ENCODE measurements at regions not wholly inside any gene's neighbourhood (a gene's known extent, or its start where the extent isn't known, plus 50 kb on each side); places are given as distances from the start of the nearest gene placed in this dataset.

DNA sequence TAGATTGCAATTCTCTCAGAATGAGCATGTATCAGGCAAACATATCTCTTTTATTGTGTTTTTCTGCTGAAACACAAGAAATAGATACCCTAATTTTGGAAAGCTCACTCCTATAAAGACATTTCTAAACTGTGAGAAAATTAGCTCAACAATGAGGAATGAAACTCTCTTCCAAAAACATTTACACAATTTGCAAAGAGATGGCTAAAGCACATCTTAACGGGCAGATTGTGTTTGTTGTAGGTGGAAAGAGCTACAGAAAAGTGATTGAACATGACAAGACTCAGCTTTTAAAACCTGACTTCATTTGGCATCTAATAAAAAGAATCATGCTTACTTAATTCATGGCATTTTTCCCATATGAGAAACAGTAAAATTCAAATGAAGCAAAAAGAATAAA lies 175.0 kb upstream of the SLC39A10 start:
- no peak overlapping the region for H3K4me3 ChIP-seq (ENCODE audit: low read length in 2 of 2)
- no peaks in the 10 kb centered on the region for H3K27me3 ChIP-seq (ENCODE audit: control insufficient read depth in 1 of 2, insufficient read depth in 2 of 2, low read length in 2 of 2)
- H3K27ac ChIP-seq (ENCODE audit: low read length), result no peak overlapping the region
- no peaks in the 10 kb centered on the region for H3K4me1 ChIP-seq (ENCODE audit: control insufficient read depth, insufficient read depth, low read length)
- H3K36me3 ChIP-seq (ENCODE audit: control insufficient read depth in 2 of 2, insufficient read depth in 2 of 2, low read length in 2 of 2), result no peaks in the 10 kb centered on the region
- H3K9ac ChIP-seq (ENCODE audit: low read length in 2 of 2), result no peak overlapping the region
- no peaks in the 10 kb centered on the region for H3K9me3 ChIP-seq (ENCODE audit: control insufficient read depth in 2 of 2, low read length in 2 of 2)

DNA sequence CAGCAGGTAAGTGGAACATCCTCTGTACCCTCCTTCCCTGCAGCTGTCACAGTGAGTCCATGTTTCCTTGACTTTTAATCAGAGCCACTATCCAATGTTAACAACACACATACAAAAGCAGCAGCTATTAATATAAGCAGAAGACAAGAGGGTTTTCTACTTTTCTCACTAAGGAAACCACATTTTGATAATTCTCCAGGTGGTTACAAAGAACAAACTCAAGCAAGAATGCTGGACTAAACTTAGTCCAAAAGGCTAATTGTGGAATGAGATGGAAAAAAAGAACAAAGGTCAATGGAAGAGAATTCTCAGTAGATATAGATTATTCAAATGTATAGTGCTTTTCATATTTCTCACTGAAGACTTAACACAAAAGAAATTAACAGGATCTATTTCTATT lies 176.9 kb upstream of the SLC39A10 start:
- no peak overlapping the region for H3K4me3 ChIP-seq (ENCODE audit: low read length in 2 of 2)
- no peak overlapping the region for H3K27ac ChIP-seq (ENCODE audit: low read length)
- no peak overlapping the region for H3K9ac ChIP-seq (ENCODE audit: low read length in 2 of 2)
- H3K27me3 ChIP-seq (ENCODE audit: control insufficient read depth in 1 of 2, insufficient read depth in 2 of 2, low read length in 2 of 2), result no peaks in the 10 kb centered on the region
- no peaks in the 10 kb centered on the region for H3K4me1 ChIP-seq (ENCODE audit: control insufficient read depth, insufficient read depth, low read length)
- H3K9me3 ChIP-seq (ENCODE audit: control insufficient read depth in 2 of 2, low read length in 2 of 2), result no peaks in the 10 kb centered on the region
- H3K36me3 ChIP-seq (ENCODE audit: control insufficient read depth in 2 of 2, insufficient read depth in 2 of 2, low read length in 2 of 2), result no peaks in the 10 kb centered on the region

DNA sequence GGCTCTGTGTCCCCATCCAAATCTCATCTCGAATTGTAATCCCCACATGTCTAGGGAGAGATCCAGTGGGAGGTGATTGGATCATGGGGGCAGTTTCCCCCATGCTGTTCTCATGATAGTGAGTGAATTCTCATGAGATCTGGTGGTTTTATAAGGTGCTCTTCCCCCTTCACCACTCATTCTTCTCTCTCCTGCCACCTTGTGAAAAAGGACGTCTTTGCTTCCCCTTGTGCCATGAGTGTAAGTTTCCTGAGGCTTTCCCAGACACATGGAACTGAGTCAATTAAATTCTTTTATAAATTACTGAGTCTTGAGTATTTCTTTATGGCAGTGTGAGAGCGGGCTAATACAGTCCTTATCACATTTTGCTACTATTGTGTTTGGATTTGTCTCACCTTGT lies 177.6 kb upstream of the SLC39A10 start:
- Histone ChIP-seq H3K9me3 (ENCODE audit: control insufficient read depth in 2 of 2, low read length in 2 of 2) (no peaks in the 10 kb centered on the region), H3K27ac (ENCODE audit: low read length) (no peak overlapping the region), H3K9ac (ENCODE audit: low read length in 2 of 2) (no peak overlapping the region), H3K36me3 (ENCODE audit: control insufficient read depth in 2 of 2, insufficient read depth in 2 of 2, low read length in 2 of 2) (no peaks in the 10 kb centered on the region), H3K4me1 (ENCODE audit: control insufficient read depth, insufficient read depth, low read length) (no peaks in the 10 kb centered on the region), H3K4me3 (ENCODE audit: low read length in 2 of 2) (no peak overlapping the region), H3K27me3 (ENCODE audit: control insufficient read depth in 1 of 2, insufficient read depth in 2 of 2, low read length in 2 of 2) (no peaks in the 10 kb centered on the region)

DNA sequence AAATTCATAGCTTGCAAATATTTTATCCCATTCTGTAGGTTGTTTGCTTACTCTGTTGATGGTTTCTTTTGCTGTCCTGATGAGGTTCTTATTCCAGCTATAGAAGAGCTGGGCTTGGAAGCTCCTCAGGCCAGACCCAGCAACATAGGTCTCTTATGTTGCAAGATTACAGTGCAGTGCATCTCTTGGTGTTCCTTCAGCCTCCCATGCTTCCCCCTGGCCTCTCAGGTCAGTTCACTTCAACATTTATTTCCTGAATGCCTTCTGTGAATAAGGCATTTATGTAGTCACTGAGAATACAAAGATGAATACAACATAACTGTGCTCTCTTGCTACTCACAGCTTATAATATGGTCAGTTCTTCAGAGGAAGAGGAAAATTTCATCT lies 179.0 kb upstream of the SLC39A10 start:
- Histone ChIP-seq H3K36me3 (ENCODE audit: control insufficient read depth in 2 of 2, insufficient read depth in 2 of 2, low read length in 2 of 2) (no peaks in the 10 kb centered on the region), H3K9ac (ENCODE audit: low read length in 2 of 2) (no peak overlapping the region), H3K27ac (ENCODE audit: low read length) (no peak overlapping the region), H3K27me3 (ENCODE audit: control insufficient read depth in 1 of 2, insufficient read depth in 2 of 2, low read length in 2 of 2) (no peaks in the 10 kb centered on the region), H3K4me1 (ENCODE audit: control insufficient read depth, insufficient read depth, low read length) (no peaks in the 10 kb centered on the region), H3K9me3 (ENCODE audit: control insufficient read depth in 2 of 2, low read length in 2 of 2) (no peaks in the 10 kb centered on the region), H3K4me3 (ENCODE audit: low read length in 2 of 2) (no peak overlapping the region)

DNA sequence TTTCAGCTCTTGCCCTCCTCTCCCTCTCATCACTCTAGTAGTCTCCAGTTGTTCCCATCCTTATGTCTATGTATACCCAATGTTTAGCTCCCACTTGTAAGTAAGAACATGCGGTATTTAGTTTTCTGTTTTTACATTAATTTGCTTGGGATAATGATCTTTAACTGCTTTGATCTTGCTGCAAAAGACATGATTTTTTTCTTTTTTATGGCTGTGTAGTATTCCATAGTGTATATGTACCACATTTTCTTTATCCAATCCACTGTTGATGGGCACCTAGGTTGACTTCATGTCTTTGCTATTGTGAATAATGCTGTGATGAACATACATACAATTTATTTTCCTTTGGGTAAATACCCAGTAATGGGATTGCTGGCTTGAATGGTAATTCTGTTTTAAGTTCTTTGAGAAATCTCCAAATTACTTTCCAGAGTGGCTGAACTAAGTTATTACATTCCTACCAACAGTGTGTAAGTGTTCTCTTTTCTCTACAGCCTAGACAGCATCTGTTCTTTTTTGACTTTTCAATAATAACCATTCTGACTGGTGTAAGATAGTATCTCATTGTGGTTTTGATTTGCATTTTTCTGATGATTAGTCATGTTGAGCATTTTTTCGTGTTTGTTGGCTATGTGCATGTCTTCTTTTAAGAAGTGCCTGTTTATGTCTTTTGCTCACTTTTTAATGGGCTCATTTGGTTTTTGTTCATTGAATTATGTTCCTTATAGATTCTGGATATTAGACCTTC lies 179.6 kb upstream of the SLC39A10 start:
- no peak overlapping the region for H3K27ac ChIP-seq (ENCODE audit: low read length)
- no peak overlapping the region for H3K9ac ChIP-seq (ENCODE audit: low read length in 2 of 2)
- H3K4me1 ChIP-seq (ENCODE audit: control insufficient read depth, insufficient read depth, low read length), result no peaks in the 10 kb centered on the region
- no peaks in the 10 kb centered on the region for H3K27me3 ChIP-seq (ENCODE audit: control insufficient read depth in 1 of 2, insufficient read depth in 2 of 2, low read length in 2 of 2)
- no peaks in the 10 kb centered on the region for H3K36me3 ChIP-seq (ENCODE audit: control insufficient read depth in 2 of 2, insufficient read depth in 2 of 2, low read length in 2 of 2)
- no peaks in the 10 kb centered on the region for H3K9me3 ChIP-seq (ENCODE audit: control insufficient read depth in 2 of 2, low read length in 2 of 2)
- no peak overlapping the region for H3K4me3 ChIP-seq (ENCODE audit: low read length in 2 of 2)

DNA sequence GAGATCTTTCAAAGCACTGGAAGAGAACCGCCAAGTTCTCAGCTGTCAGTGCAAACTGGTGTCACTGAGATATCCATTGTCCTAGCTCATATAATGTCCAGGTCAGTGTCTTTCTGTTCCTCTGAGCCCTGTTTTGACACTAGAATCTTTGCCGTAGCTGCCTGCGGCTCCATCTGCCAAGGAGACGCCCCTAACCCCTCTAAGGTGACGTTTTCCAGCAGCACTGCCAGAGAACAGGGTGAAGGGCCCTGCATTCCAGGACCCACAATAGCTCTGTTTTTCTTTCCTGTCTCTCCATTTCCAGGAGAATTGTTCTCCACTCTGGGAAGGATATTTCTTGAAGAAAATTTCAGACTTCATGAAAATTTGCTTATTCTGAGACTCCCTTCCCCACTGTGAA lies 181.7 kb upstream of the SLC39A10 start:
- no peaks in the 10 kb centered on the region for H3K36me3 ChIP-seq (ENCODE audit: control insufficient read depth in 2 of 2, insufficient read depth in 2 of 2, low read length in 2 of 2)
- no peak overlapping the region for H3K4me3 ChIP-seq (ENCODE audit: low read length in 2 of 2)
- H3K27me3 ChIP-seq (ENCODE audit: control insufficient read depth in 1 of 2, insufficient read depth in 2 of 2, low read length in 2 of 2), result no peaks in the 10 kb centered on the region
- H3K9me3 ChIP-seq (ENCODE audit: control insufficient read depth in 2 of 2, low read length in 2 of 2), result no peaks in the 10 kb centered on the region
- no peak overlapping the region for H3K9ac ChIP-seq (ENCODE audit: low read length in 2 of 2)
- H3K27ac ChIP-seq (ENCODE audit: low read length), result no peak overlapping the region
- no peaks in the 10 kb centered on the region for H3K4me1 ChIP-seq (ENCODE audit: control insufficient read depth, insufficient read depth, low read length)

DNA sequence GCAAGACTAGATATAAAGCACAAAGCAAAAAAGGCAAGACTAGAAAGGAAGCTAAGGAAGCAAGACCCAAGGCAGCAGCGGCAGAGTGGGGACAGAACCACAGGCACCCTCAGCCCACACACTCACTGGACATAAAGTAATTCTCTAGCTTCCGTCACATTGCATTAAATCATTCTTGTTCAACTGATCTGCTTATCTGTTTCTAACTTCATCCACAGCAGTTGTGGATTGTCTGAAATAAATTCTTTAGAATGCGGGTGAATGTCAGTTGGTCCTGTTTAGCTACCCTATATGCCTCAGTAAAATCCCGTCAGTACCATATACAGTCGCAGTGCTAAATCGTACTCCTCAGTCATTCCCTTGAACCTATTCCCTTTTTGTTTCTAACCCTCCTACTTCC lies 183.2 kb upstream of the SLC39A10 start:
- no peak overlapping the region for H3K4me3 ChIP-seq (ENCODE audit: low read length in 2 of 2)
- no peaks in the 10 kb centered on the region for H3K27me3 ChIP-seq (ENCODE audit: control insufficient read depth in 1 of 2, insufficient read depth in 2 of 2, low read length in 2 of 2)
- H3K9me3 ChIP-seq (ENCODE audit: control insufficient read depth in 2 of 2, low read length in 2 of 2), result no peaks in the 10 kb centered on the region
- H3K4me1 ChIP-seq (ENCODE audit: control insufficient read depth, insufficient read depth, low read length), result no peaks in the 10 kb centered on the region
- H3K36me3 ChIP-seq (ENCODE audit: control insufficient read depth in 2 of 2, insufficient read depth in 2 of 2, low read length in 2 of 2), result no peaks in the 10 kb centered on the region
- no peak overlapping the region for H3K27ac ChIP-seq (ENCODE audit: low read length)
- no peak overlapping the region for H3K9ac ChIP-seq (ENCODE audit: low read length in 2 of 2)

DNA sequence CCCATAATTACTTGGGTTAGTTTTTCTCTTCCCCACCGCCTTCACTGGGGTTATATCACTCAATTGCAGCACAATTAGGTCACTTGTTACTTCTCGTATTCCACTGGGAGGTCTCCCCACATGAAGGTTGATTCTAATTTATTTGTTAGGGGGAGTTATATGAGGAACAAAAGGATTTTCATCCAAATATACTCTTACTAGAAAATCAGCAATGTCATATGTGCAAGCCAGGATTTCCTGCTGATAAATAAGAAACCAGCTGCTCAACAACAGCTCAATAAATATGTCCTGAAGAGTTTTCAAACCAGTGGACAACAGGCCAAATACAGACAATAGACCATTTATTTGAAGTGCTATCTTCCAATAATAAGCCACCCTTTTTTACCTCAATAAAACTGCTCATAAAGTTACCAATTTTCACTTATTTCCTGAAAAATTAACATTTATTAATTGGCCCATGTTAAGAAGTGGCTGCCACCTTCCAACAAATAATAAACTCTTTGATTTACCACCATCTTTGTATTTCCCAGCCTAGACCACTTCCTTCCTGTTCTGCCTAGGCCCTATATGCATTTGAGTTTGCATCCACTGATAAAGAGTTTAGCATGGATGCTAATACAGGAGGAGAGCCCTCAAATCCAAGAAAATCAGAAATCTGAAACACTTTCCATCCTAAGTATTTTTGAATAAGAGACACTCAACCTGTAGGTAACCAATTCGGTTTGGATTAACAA lies 184.4 kb upstream of the SLC39A10 start:
- no peaks in the 10 kb centered on the region for H3K27me3 ChIP-seq (ENCODE audit: control insufficient read depth in 1 of 2, insufficient read depth in 2 of 2, low read length in 2 of 2)
- H3K27ac ChIP-seq (ENCODE audit: low read length), result no peak overlapping the region
- H3K9ac ChIP-seq (ENCODE audit: low read length in 2 of 2), result no peak overlapping the region
- H3K9me3 ChIP-seq (ENCODE audit: control insufficient read depth in 2 of 2, low read length in 2 of 2), result no peaks in the 10 kb centered on the region
- no peaks in the 10 kb centered on the region for H3K4me1 ChIP-seq (ENCODE audit: control insufficient read depth, insufficient read depth, low read length)
- no peaks in the 10 kb centered on the region for H3K36me3 ChIP-seq (ENCODE audit: control insufficient read depth in 2 of 2, insufficient read depth in 2 of 2, low read length in 2 of 2)
- no peak overlapping the region for H3K4me3 ChIP-seq (ENCODE audit: low read length in 2 of 2)

DNA sequence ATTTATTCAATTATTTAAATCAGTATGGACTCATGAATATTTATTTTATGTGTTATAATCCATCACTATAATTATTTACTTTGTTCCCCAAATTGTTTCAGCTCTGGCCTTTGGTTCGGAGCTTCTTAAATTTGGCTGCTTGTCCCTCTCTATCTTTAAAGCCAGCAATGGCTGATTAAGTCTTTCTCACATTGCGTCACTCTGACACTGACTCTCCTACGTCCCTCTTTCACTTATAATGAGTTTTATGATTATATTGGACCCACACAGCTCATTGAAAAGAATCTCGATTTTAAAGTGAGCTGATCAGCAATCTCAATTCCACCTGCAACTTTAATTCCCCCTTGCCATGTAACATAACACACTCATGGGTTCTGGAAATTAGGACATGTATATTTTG lies 185.2 kb upstream of the SLC39A10 start:
- no peaks in the 10 kb centered on the region for H3K27me3 ChIP-seq (ENCODE audit: control insufficient read depth in 1 of 2, insufficient read depth in 2 of 2, low read length in 2 of 2)
- H3K4me1 ChIP-seq (ENCODE audit: control insufficient read depth, insufficient read depth, low read length), result no peaks in the 10 kb centered on the region
- H3K27ac ChIP-seq (ENCODE audit: low read length), result no peak overlapping the region
- H3K9me3 ChIP-seq (ENCODE audit: control insufficient read depth in 2 of 2, low read length in 2 of 2), result no peaks in the 10 kb centered on the region
- no peak overlapping the region for H3K4me3 ChIP-seq (ENCODE audit: low read length in 2 of 2)
- H3K9ac ChIP-seq (ENCODE audit: low read length in 2 of 2), result no peak overlapping the region
- no peaks in the 10 kb centered on the region for H3K36me3 ChIP-seq (ENCODE audit: control insufficient read depth in 2 of 2, insufficient read depth in 2 of 2, low read length in 2 of 2)

DNA sequence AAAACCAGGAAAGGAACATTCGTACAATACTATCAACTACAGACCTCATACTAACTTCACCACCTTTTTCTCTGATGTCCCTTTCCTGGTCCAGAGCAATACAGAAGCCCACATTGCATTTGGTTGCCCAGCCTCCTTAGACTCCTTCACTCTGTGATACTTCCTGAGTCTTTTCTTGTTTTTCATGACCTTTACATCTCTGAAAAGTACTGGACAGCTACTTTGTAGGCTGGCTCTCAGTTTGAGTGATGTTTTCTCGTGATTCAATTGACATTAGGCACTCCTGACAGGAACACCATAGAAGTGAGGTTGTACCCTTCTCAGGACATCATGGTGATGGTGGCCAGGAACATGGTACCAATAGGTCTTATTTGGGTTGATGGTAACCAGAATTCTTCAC lies 185.9 kb upstream of the SLC39A10 start:
- H3K9me3 ChIP-seq (ENCODE audit: control insufficient read depth in 2 of 2, low read length in 2 of 2), result no peaks in the 10 kb centered on the region
- no peaks in the 10 kb centered on the region for H3K36me3 ChIP-seq (ENCODE audit: control insufficient read depth in 2 of 2, insufficient read depth in 2 of 2, low read length in 2 of 2)
- H3K4me1 ChIP-seq (ENCODE audit: control insufficient read depth, insufficient read depth, low read length), result no peaks in the 10 kb centered on the region
- no peak overlapping the region for H3K27ac ChIP-seq (ENCODE audit: low read length)
- H3K4me3 ChIP-seq (ENCODE audit: low read length in 2 of 2), result no peak overlapping the region
- H3K27me3 ChIP-seq (ENCODE audit: control insufficient read depth in 1 of 2, insufficient read depth in 2 of 2, low read length in 2 of 2), result no peaks in the 10 kb centered on the region
- no peak overlapping the region for H3K9ac ChIP-seq (ENCODE audit: low read length in 2 of 2)

DNA sequence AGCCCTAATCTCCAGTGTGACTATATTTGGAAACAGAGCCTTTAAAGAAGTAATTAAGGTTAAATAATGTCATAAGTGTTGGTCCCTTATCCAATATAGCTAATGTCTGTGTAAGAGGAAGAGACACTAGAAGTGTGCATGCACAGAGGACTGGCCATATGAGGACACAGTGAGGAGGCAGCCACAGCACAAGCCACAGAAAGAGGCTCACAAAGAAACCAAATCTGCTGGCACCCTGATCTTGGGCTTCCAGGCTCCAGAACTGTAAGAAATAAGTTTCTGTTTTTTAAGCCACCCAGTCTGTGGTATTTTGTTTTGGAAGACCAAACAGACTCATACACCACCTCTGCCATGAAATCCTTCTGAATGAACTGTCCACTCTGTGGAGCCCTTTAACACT lies 186.4 kb upstream of the SLC39A10 start:
- no peaks in the 10 kb centered on the region for H3K27me3 ChIP-seq (ENCODE audit: control insufficient read depth in 1 of 2, insufficient read depth in 2 of 2, low read length in 2 of 2)
- no peaks in the 10 kb centered on the region for H3K9me3 ChIP-seq (ENCODE audit: control insufficient read depth in 2 of 2, low read length in 2 of 2)
- no peaks in the 10 kb centered on the region for H3K4me1 ChIP-seq (ENCODE audit: control insufficient read depth, insufficient read depth, low read length)
- H3K4me3 ChIP-seq (ENCODE audit: low read length in 2 of 2), result no peak overlapping the region
- no peak overlapping the region for H3K27ac ChIP-seq (ENCODE audit: low read length)
- no peak overlapping the region for H3K9ac ChIP-seq (ENCODE audit: low read length in 2 of 2)
- H3K36me3 ChIP-seq (ENCODE audit: control insufficient read depth in 2 of 2, insufficient read depth in 2 of 2, low read length in 2 of 2), result no peaks in the 10 kb centered on the region

Data from stomach smooth muscle (tissue), 2 donors.